ENCODE measurements at regions not wholly inside any gene's neighbourhood (a gene's known extent, or its start where the extent isn't known, plus 50 kb on each side); places are given as distances from the start of the nearest gene placed in this dataset.

- TF ChIP-seq TAF1 (IDR thresholded peaks at IDR 0.05; ENCODE audit: borderline replicate concordance, insufficient read depth, low read length) (no peak), FOXP2 (optimal IDR thresholded peaks at IDR 0.05; ENCODE audit: borderline replicate concordance, extremely low read depth, extremely low read length, insufficient read depth) (no peak), POLR2AphosphoS5 (IDR thresholded peaks at IDR 0.05; ENCODE audit: low read depth, low read length) (no peak), SIN3A (IDR thresholded peaks at IDR 0.05; ENCODE audit: borderline replicate concordance, insufficient read depth, low read length) (no peak)
- TF ChIP-seq, protein P1, sequence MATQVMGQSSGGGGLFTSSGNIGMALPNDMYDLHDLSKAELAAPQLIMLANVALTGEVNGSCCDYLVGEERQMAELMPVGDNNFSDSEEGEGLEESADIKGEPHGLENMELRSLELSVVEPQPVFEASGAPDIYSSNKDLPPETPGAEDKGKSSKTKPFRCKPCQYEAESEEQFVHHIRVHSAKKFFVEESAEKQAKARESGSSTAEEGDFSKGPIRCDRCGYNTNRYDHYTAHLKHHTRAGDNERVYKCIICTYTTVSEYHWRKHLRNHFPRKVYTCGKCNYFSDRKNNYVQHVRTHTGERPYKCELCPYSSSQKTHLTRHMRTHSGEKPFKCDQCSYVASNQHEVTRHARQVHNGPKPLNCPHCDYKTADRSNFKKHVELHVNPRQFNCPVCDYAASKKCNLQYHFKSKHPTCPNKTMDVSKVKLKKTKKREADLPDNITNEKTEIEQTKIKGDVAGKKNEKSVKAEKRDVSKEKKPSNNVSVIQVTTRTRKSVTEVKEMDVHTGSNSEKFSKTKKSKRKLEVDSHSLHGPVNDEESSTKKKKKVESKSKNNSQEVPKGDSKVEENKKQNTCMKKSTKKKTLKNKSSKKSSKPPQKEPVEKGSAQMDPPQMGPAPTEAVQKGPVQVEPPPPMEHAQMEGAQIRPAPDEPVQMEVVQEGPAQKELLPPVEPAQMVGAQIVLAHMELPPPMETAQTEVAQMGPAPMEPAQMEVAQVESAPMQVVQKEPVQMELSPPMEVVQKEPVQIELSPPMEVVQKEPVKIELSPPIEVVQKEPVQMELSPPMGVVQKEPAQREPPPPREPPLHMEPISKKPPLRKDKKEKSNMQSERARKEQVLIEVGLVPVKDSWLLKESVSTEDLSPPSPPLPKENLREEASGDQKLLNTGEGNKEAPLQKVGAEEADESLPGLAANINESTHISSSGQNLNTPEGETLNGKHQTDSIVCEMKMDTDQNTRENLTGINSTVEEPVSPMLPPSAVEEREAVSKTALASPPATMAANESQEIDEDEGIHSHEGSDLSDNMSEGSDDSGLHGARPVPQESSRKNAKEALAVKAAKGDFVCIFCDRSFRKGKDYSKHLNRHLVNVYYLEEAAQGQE (IDR thresholded peaks at IDR 0.05; ENCODE audit: insufficient read depth in 1 of 2, low read depth in 2 of 2, low read length in 2 of 2) = no peak
These were observed 194.8 kb downstream of the TFCP2L1 start for GRCh38 chr2:121090088-121090715.
